Astrocyte of the cerebellum (primary cell): ENCODE measurements at regions not wholly inside any gene's neighbourhood (a gene's known extent, or its start where the extent isn't known, plus 50 kb on each side); places are given as distances from the start of the nearest gene placed in this dataset.
"Not testable (repeated sequence)": the region's sequence is repeated elsewhere in the genome, so short reads cannot be mapped to it uniquely, and the experiment has no call there.

ENCODE experiments used
- DNase-seq: peaks from one replicate; pipeline ENCODE4 v3.0.0-alpha.2; 2011; ENCODE audit warnings: low read depth
- H3K4me3 ChIP-seq: 2 replicates; pipeline ENCODE4 v1.5.1; 2011; ENCODE audit warnings: mild to moderate bottlenecking, low read depth, low read length, moderate library complexity
- in situ Hi-C: cut with HindIII; loops from 2 replicates; pipeline ENCODE4 v1.10.0; 2017; ENCODE audit warnings: low sequenced_read_pairs
- TF ChIP-seq, protein P1 (sequence below): IDR thresholded peaks from 2 replicates; pipeline ENCODE4 v1.5.1; 2012; ENCODE audit warnings: low read length, low read depth, moderate library complexity, mild to moderate bottlenecking; ENCODE audit errors: missing control alignments

DNA sequence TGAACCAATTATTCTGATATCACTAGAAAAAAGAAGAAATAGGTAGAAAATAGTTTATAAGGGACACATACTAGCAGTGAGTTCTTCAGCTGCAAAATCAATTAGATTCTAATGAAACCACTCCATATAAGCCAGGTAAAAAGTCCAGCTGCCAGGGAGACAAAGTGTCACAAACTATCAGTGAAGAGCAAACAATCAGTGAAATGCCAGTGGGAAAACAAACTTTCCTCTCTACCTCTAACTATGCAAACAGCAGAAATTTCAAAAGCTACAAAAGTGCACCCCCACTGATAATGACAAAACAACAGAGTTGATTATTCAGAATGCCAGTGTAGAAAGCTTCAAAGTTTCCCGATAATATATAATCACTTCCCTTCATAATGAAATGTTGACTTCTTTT, 637.2 kb upstream of the ITGA1 start:
- in situ Hi-C loops: no loop called here
- H3K4me3 ChIP-seq: no peak overlapping the region
- no peak for DNase-seq
- TF ChIP-seq, protein P1, sequence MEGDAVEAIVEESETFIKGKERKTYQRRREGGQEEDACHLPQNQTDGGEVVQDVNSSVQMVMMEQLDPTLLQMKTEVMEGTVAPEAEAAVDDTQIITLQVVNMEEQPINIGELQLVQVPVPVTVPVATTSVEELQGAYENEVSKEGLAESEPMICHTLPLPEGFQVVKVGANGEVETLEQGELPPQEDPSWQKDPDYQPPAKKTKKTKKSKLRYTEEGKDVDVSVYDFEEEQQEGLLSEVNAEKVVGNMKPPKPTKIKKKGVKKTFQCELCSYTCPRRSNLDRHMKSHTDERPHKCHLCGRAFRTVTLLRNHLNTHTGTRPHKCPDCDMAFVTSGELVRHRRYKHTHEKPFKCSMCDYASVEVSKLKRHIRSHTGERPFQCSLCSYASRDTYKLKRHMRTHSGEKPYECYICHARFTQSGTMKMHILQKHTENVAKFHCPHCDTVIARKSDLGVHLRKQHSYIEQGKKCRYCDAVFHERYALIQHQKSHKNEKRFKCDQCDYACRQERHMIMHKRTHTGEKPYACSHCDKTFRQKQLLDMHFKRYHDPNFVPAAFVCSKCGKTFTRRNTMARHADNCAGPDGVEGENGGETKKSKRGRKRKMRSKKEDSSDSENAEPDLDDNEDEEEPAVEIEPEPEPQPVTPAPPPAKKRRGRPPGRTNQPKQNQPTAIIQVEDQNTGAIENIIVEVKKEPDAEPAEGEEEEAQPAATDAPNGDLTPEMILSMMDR: no peak

DNA sequence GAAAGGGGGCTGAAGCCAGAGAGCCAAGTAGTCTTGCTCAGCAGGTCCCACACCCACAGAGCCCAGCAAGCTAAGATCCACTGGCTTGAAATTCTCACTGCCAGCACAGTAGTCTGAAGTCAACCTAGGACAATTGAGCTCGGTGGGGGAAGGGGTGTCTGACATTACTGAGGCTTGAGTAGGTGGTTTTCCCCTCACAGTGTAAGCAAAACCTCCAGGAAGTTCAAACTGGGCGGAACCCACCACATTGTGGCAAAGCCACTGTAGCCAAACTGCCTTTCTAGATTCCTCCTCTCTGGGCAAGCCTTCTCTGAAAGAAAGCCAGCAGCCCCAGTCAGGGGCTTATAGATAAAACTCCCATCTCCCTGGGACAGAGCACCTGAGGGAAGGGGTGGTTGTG, 630.9 kb upstream of the ITGA1 start:
- DNase-seq, H3K4me3 ChIP-seq, in situ Hi-C loops: not testable (repeated sequence)

DNA sequence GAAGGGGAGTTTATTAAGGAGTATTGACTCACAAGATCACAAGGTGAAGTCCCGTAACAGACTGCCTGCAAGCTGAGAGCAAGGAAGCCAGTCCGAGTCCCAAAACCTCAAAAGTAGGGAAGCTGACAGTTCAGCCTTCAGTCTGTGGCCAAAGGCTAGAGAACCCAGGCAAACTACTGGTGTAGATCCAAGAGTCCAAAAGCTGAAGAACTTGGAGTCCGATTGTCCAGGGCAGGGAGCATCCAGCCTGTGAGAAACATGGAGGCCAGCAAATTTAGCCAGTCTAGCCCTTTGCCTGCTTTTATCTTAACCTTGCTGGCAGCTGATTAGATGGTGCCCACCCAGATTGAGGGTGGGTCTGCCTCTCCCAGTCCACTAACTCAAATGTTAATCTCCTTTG, 621.9 kb upstream of the ITGA1 start:
- H3K4me3 ChIP-seq, DNase-seq, in situ Hi-C loops: not testable (repeated sequence)

DNA sequence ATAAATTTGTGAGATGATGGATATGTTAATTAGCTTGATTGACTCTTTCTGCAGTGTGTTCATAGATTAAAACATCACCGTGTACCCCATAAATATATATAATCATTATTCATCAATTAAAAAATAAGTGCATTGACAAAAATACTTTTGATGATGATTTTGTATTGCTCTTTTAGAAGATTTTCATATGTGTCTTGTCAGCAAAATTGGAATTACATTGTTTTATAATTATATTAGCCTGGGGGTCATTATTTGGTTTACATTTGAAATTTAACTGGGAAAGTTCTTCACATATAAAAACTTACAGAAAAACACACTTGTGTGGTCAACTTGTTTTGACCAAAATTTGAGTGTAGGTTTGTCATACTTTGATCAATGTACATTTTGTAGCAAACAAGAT, 614.6 kb upstream of the ITGA1 start:
- H3K4me3 ChIP-seq: no peak overlapping the region
- in situ Hi-C loops: no loop called here
- TF ChIP-seq, protein P1: no peak
- no peak for DNase-seq

DNA sequence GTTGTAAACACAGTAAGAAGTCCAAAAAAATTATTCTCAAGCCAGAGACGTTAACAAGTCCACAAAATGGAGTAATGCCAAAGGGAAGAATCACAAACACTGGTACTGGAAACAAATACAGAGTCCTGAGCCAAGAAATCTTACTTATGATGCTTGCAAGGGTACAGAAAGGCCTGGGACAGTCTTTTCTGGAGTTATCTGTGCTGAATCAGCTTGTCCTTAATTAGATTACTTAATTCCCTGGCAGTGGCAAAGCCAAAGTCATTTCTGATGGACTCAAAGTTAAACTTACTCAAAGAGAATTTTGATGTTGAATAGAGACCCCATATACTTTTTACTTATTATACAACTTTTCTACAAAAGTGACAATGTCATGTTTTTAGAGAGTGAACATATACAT, 610.5 kb upstream of the ITGA1 start:
- in situ Hi-C loops: no loop called here
- TF ChIP-seq, protein P1: no peak
- no peak overlapping the region for H3K4me3 ChIP-seq
- DNase-seq: no peak

DNA sequence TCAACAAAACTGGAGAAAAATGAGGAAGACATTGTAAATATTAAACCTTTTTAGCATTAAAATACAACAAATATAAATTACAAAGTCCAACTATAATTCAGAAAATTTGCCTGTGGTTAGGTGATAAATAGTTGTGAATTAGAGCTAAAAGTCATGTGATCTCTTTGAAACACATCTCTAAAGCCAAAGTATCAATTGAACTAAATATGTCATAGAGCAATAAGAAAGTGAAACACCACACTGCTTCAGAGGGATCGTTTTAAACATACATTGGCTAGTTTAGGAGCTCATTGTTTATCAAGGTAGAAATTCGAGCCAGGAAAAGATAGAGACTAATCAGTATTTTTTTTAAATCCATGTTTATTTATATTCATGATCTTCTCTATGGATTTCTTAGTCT, 606.3 kb upstream of the ITGA1 start:
- TF ChIP-seq, protein P1: no peak

DNA sequence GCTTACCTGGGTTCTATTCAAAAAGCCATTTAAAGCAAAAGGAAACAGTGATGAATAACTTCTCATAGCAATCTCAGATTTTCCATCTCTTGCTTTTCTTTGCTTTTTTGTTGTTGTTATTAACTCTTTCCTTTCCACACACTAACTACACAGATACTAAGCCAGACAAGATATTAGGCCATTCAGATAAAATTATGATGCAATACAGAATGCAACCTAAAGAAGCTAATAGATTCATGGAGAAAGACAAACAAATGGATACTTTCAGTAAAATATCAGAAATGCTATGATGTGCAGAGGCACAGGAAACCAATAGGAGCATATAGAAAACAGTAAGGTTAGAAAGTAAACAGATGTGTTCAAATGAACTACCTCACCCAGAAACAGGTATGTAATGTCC, 597.0 kb upstream of the ITGA1 start:
- H3K4me3 ChIP-seq: no peak overlapping the region
- in situ Hi-C loops: no loop called here
- TF ChIP-seq, protein P1: no peak
- no peak for DNase-seq

More for the DNA sequence above, 606.3 kb upstream of the ITGA1 start:
- no peak overlapping the region for H3K4me3 ChIP-seq
- in situ Hi-C loops: no loop called here
- DNase-seq: no peak

DNA sequence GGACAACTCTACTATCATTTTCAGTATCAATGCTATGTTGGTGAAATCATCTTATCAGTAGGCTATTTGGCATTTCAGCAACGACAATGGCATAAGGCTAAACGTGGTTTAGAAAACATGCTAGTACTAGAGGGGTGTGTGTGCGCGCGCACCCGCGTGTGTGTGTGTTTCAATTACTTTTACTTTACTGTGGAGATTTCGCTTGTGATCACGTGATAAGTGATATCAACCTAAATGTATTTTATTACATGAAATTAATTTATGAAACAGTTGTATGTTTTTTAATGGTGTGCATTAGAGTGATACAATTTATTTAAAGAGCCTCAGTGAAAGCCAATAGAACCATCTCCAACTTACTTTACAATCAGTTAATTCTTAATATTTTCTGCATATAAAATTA, 587.9 kb upstream of the ITGA1 start:
- no peak for DNase-seq
- no peak overlapping the region for H3K4me3 ChIP-seq
- in situ Hi-C loops: no loop called here
- TF ChIP-seq, protein P1: no peak
